ENCODE measurements at regions not wholly inside any gene's neighbourhood (a gene's known extent, or its start where the extent isn't known, plus 50 kb on each side); places are given as distances from the start of the nearest gene placed in this dataset.

GRCh38 chr2:120938045-120938771 lies 202.5 kb downstream of the GLI2 start:
- Mint-ChIP-seq H3K27me3 (peaks cover 0 to 6% (median 0%) of the 10 kb centered on the region in 5 donors), H3K9me3 (peaks cover 0 to 2% (median 0%) of the 10 kb centered on the region in 11 donors), H3K27ac (no peak overlapping the region), H3K4me1 (no peaks in the 10 kb centered on the region), H3K36me3 (no peaks in the 10 kb centered on the region), H3K4me3 (no peak overlapping the region)
- no peaks in the 10 kb centered on the region for H3K4me1 ChIP-seq (ENCODE audit: control insufficient read depth in 2 of 2, insufficient read depth in 2 of 2, low read length in 2 of 2)
- no peaks in the 10 kb centered on the region for H3K9me3 ChIP-seq (ENCODE audit: control insufficient read depth in 2 of 3, low read length in 3 of 3)
- ATAC-seq: no peak
- no peaks in the 10 kb centered on the region for H3K36me3 ChIP-seq (ENCODE audit: control insufficient read depth in 2 of 3, insufficient read depth in 3 of 3, low read length in 3 of 3)
- H3K4me3 ChIP-seq (ENCODE audit: low read length): no peak overlapping the region
- no peaks in the 10 kb centered on the region for H3K27me3 ChIP-seq (ENCODE audit: control insufficient read depth in 2 of 2, insufficient read depth in 2 of 2, low read length in 2 of 2)
- no peak overlapping the region for H3K27ac ChIP-seq (ENCODE audit: low read depth, low read length)
- CTCF ChIA-PET: no interaction called here
- intact Hi-C loops (cut with micrococcal nuclease): no loop called here
- DNase-seq: no peak
- POLR2A ChIA-PET: no interaction called here

- H3K9me3 ChIP-seq (ENCODE audit: control insufficient read depth in 2 of 3, low read length in 3 of 3): no peaks in the 10 kb centered on the region
- H3K27me3 Mint-ChIP-seq: peaks cover 0 to under 1% (median 0%) of the 10 kb centered on the region in 5 donors
- intact Hi-C loops (cut with micrococcal nuclease): no loop called here
- no peak overlapping the region for H3K4me3 ChIP-seq (ENCODE audit: low read length)
- no peaks in the 10 kb centered on the region for H3K4me1 Mint-ChIP-seq
- no peak overlapping the region for H3K27ac ChIP-seq (ENCODE audit: low read depth, low read length)
- H3K9me3 Mint-ChIP-seq: peaks cover 0 to 2% (median 0%) of the 10 kb centered on the region in 11 donors
- ChIA-PET CTCF (no interaction called here), POLR2A (interaction anchor here (0.6 kb wide), 1 partner anchor 97 kb away, joined by 3 read pairs; no protein-coding TSS in a partner anchor)
- H3K4me1 ChIP-seq (ENCODE audit: control insufficient read depth in 2 of 2, insufficient read depth in 2 of 2, low read length in 2 of 2): no peaks in the 10 kb centered on the region
- no peaks in the 10 kb centered on the region for H3K36me3 ChIP-seq (ENCODE audit: control insufficient read depth in 2 of 3, insufficient read depth in 3 of 3, low read length in 3 of 3)
- no peak overlapping the region for H3K27ac Mint-ChIP-seq
- H3K4me3 Mint-ChIP-seq: no peak overlapping the region
- H3K36me3 Mint-ChIP-seq: no peaks in the 10 kb centered on the region
- ATAC-seq: no peak
- H3K27me3 ChIP-seq (ENCODE audit: control insufficient read depth in 2 of 2, insufficient read depth in 2 of 2, low read length in 2 of 2): no peaks in the 10 kb centered on the region
- no peak for DNase-seq
These were observed 204.1 kb downstream of the GLI2 start for GRCh38 chr2:120939595-120940318.

GRCh38 chr2:120940319-120940696 lies 204.6 kb downstream of the GLI2 start:
- no peaks in the 10 kb centered on the region for H3K9me3 ChIP-seq (ENCODE audit: control insufficient read depth in 2 of 3, low read length in 3 of 3)
- ATAC-seq (no peak), DNase-seq (no peak)
- ChIA-PET CTCF (no interaction called here), POLR2A (no interaction called here)
- no peaks in the 10 kb centered on the region for H3K36me3 ChIP-seq (ENCODE audit: control insufficient read depth in 2 of 3, insufficient read depth in 3 of 3, low read length in 3 of 3)
- Mint-ChIP-seq H3K36me3 (no peaks in the 10 kb centered on the region), H3K27me3 (no peaks in the 10 kb centered on the region), H3K27ac (no peak overlapping the region), H3K4me3 (no peak overlapping the region), H3K9me3 (peaks cover 0 to 2% (median 0%) of the 10 kb centered on the region in 11 donors), H3K4me1 (no peaks in the 10 kb centered on the region)
- H3K4me3 ChIP-seq (ENCODE audit: low read length): no peak overlapping the region
- H3K27ac ChIP-seq (ENCODE audit: low read depth, low read length): no peak overlapping the region
- no peaks in the 10 kb centered on the region for H3K4me1 ChIP-seq (ENCODE audit: control insufficient read depth in 2 of 2, insufficient read depth in 2 of 2, low read length in 2 of 2)
- intact Hi-C loops (cut with micrococcal nuclease): no loop called here
- H3K27me3 ChIP-seq (ENCODE audit: control insufficient read depth in 2 of 2, insufficient read depth in 2 of 2, low read length in 2 of 2): no peaks in the 10 kb centered on the region

GRCh38 chr2:120940726-120941256 lies 205.1 kb downstream of the GLI2 start:
- Histone ChIP-seq H3K27me3 (ENCODE audit: control insufficient read depth in 2 of 2, insufficient read depth in 2 of 2, low read length in 2 of 2) (no peaks in the 10 kb centered on the region), H3K9me3 (ENCODE audit: control insufficient read depth in 2 of 3, low read length in 3 of 3) (no peaks in the 10 kb centered on the region), H3K27ac (ENCODE audit: low read depth, low read length) (no peak overlapping the region), H3K4me1 (ENCODE audit: control insufficient read depth in 2 of 2, insufficient read depth in 2 of 2, low read length in 2 of 2) (no peaks in the 10 kb centered on the region), H3K4me3 (ENCODE audit: low read length) (no peak overlapping the region), H3K36me3 (ENCODE audit: control insufficient read depth in 2 of 3, insufficient read depth in 3 of 3, low read length in 3 of 3) (no peaks in the 10 kb centered on the region)
- ATAC-seq (no peak), DNase-seq (no peak)
- CTCF ChIA-PET: no interaction called here
- Mint-ChIP-seq H3K27me3 (no peaks in the 10 kb centered on the region), H3K9me3 (peaks cover 0 to 2% (median 0%) of the 10 kb centered on the region in 11 donors), H3K4me1 (no peaks in the 10 kb centered on the region), H3K27ac (no peak overlapping the region), H3K36me3 (no peaks in the 10 kb centered on the region), H3K4me3 (no peak overlapping the region)
- POLR2A ChIA-PET: no interaction called here
- intact Hi-C loops (cut with micrococcal nuclease): no loop called here

- no peak overlapping the region for H3K4me3 ChIP-seq (ENCODE audit: low read length)
- H3K4me3 Mint-ChIP-seq: no peak overlapping the region
- ATAC-seq (no peak), DNase-seq (no peak)
- no peaks in the 10 kb centered on the region for H3K27me3 Mint-ChIP-seq
- H3K27me3 ChIP-seq (ENCODE audit: control insufficient read depth in 2 of 2, insufficient read depth in 2 of 2, low read length in 2 of 2): no peaks in the 10 kb centered on the region
- H3K4me1 Mint-ChIP-seq: no peaks in the 10 kb centered on the region
- no peaks in the 10 kb centered on the region for H3K4me1 ChIP-seq (ENCODE audit: control insufficient read depth in 2 of 2, insufficient read depth in 2 of 2, low read length in 2 of 2)
- ChIA-PET CTCF (no interaction called here), POLR2A (no interaction called here)
- H3K36me3 Mint-ChIP-seq: no peaks in the 10 kb centered on the region
- no peak overlapping the region for H3K27ac ChIP-seq (ENCODE audit: low read depth, low read length)
- no peak overlapping the region for H3K27ac Mint-ChIP-seq
- intact Hi-C loops (cut with micrococcal nuclease): no loop called here
- no peaks in the 10 kb centered on the region for H3K36me3 ChIP-seq (ENCODE audit: control insufficient read depth in 2 of 3, insufficient read depth in 3 of 3, low read length in 3 of 3)
- peaks cover 0 to 2% (median 0%) of the 10 kb centered on the region in 11 donors for H3K9me3 Mint-ChIP-seq
- H3K9me3 ChIP-seq (ENCODE audit: control insufficient read depth in 2 of 3, low read length in 3 of 3): no peaks in the 10 kb centered on the region
These were observed 206.0 kb downstream of the GLI2 start for GRCh38 chr2:120941571-120942120.

- Mint-ChIP-seq H3K27ac (no peak overlapping the region), H3K9me3 (peaks cover 0 to 2% (median 0%) of the 10 kb centered on the region in 11 donors), H3K4me1 (no peaks in the 10 kb centered on the region), H3K36me3 (no peaks in the 10 kb centered on the region), H3K4me3 (no peak overlapping the region), H3K27me3 (no peaks in the 10 kb centered on the region)
- Histone ChIP-seq H3K27ac (ENCODE audit: low read depth, low read length) (no peak overlapping the region), H3K36me3 (ENCODE audit: control insufficient read depth in 2 of 3, insufficient read depth in 3 of 3, low read length in 3 of 3) (no peaks in the 10 kb centered on the region), H3K4me3 (ENCODE audit: low read length) (no peak overlapping the region), H3K4me1 (ENCODE audit: control insufficient read depth in 2 of 2, insufficient read depth in 2 of 2, low read length in 2 of 2) (no peaks in the 10 kb centered on the region), H3K9me3 (ENCODE audit: control insufficient read depth in 2 of 3, low read length in 3 of 3) (no peaks in the 10 kb centered on the region), H3K27me3 (ENCODE audit: control insufficient read depth in 2 of 2, insufficient read depth in 2 of 2, low read length in 2 of 2) (no peaks in the 10 kb centered on the region)
- intact Hi-C loops (cut with micrococcal nuclease): no loop called here
- ATAC-seq (no peak), DNase-seq (no peak)
- ChIA-PET CTCF (no interaction called here), POLR2A (no interaction called here)
These were observed 207.0 kb downstream of the GLI2 start for GRCh38 chr2:120942658-120943057.

All from naive thymus-derived CD4-positive, alpha-beta T cell (primary cell).